H9 (cell line): ENCODE measurements at regions not wholly inside any gene's neighbourhood (a gene's known extent, or its start where the extent isn't known, plus 50 kb on each side); places are given as distances from the start of the nearest gene placed in this dataset.
A peak's percentile ranks its signal among the peaks of the same experiment; 100 is the strongest.

Experiments used
- DNase-seq: peaks from one replicate; pipeline ENCODE4 v3.0.0-alpha.2; 2017
- H2AFZ ChIP-seq: one replicate; pipeline ENCODE4 v1.6.1; 2013; ENCODE audit warnings: mild to moderate bottlenecking, low read length, control low read depth, moderate library complexity
- H2AK5ac ChIP-seq: 2 replicates; pipeline ENCODE4 v1.6.1; 2013; ENCODE audit warnings: low read length, control low read depth, mixed read lengths; ENCODE audit not compliant: insufficient read length
- H2BK120ac ChIP-seq: one replicate; pipeline ENCODE4 v1.6.1; 2013; ENCODE audit warnings: low read depth, mild to moderate bottlenecking, low read length, control low read depth, inconsistent platforms; ENCODE audit not compliant: poor library complexity, severe bottlenecking
- H2BK12ac ChIP-seq: 2 replicates; pipeline ENCODE4 v1.6.1; 2013; ENCODE audit warnings: low read length, control low read depth, mixed read lengths, low read depth; ENCODE audit not compliant: insufficient read length
- H2BK15ac ChIP-seq: 2 replicates; pipeline ENCODE4 v1.6.1; 2013; ENCODE audit warnings: low read depth, low read length, control low read depth
- H2BK20ac ChIP-seq: one replicate; pipeline ENCODE4 v1.6.1; 2013; ENCODE audit warnings: low read depth, mild to moderate bottlenecking, low read length, control low read depth, inconsistent platforms; ENCODE audit not compliant: poor library complexity, severe bottlenecking
- H2BK5ac ChIP-seq: 2 replicates; pipeline ENCODE4 v1.6.1; 2013; ENCODE audit warnings: low read length, control low read depth, mixed read lengths; ENCODE audit not compliant: insufficient read length
- H3K14ac ChIP-seq: 2 replicates; pipeline ENCODE4 v1.6.1; 2013; ENCODE audit warnings: low read length, control low read depth; ENCODE audit not compliant: insufficient read depth
- H3K18ac ChIP-seq: 2 replicates; pipeline ENCODE4 v1.6.1; 2013; ENCODE audit warnings: low read depth, mild to moderate bottlenecking, mixed read lengths, low read length, control low read depth; ENCODE audit not compliant: insufficient read length
- H3K23ac ChIP-seq: 2 replicates; pipeline ENCODE4 v1.6.1; 2013; ENCODE audit warnings: low read length, control low read depth, mixed read lengths, low read depth; ENCODE audit not compliant: insufficient read length
- H3K23me2 ChIP-seq: 2 replicates; pipeline ENCODE4 v1.6.1; 2013; ENCODE audit warnings: low read depth, mild to moderate bottlenecking, mixed read lengths, low read length, control low read depth; ENCODE audit not compliant: insufficient read length, poor library complexity, severe bottlenecking
- H3K27ac ChIP-seq: 2 replicates; pipeline ENCODE4 v1.5.1; 2013; ENCODE audit warnings: low read length, control low read depth, mixed read lengths, low read depth; ENCODE audit not compliant: insufficient read length
- H3K27me3 ChIP-seq: 2 replicates; pipeline ENCODE4 v1.6.1; 2013; ENCODE audit warnings: low read length, control low read depth, inconsistent platforms; ENCODE audit not compliant: insufficient read depth
- H3K4ac ChIP-seq: 2 replicates; pipeline ENCODE4 v1.6.1; 2013; ENCODE audit warnings: low read depth, mild to moderate bottlenecking, control low read depth, inconsistent platforms, low read length, moderate library complexity
- H3K4me1 ChIP-seq: 2 replicates; pipeline ENCODE4 v1.6.1; 2013; ENCODE audit warnings: low read length, control low read depth, inconsistent platforms; ENCODE audit not compliant: insufficient read depth
- H3K4me2 ChIP-seq: 2 replicates; pipeline ENCODE4 v1.6.1; 2013; ENCODE audit warnings: low read length, control low read depth, mixed read lengths; ENCODE audit not compliant: insufficient read length, insufficient read depth
- H3K56ac ChIP-seq: 2 replicates; pipeline ENCODE4 v1.6.1; 2013; ENCODE audit warnings: low read depth, mild to moderate bottlenecking, mixed read lengths, low read length, control low read depth; ENCODE audit not compliant: insufficient read length
- H3K79me1 ChIP-seq: 2 replicates; pipeline ENCODE4 v1.6.1; 2013; ENCODE audit warnings: low read depth, mild to moderate bottlenecking, moderate library complexity, low read length, control low read depth, inconsistent platforms; ENCODE audit not compliant: insufficient read depth, poor library complexity, severe bottlenecking
- H3K79me2 ChIP-seq: 2 replicates; pipeline ENCODE4 v1.6.1; 2013; ENCODE audit warnings: low read length, control low read depth, inconsistent platforms; ENCODE audit not compliant: insufficient read depth
- H3K9ac ChIP-seq: 2 replicates; pipeline ENCODE4 v1.6.1; 2013; ENCODE audit warnings: low read length, control low read depth, mixed read lengths; ENCODE audit not compliant: insufficient read length; ENCODE audit errors: extremely low read depth
- H3K9me3 ChIP-seq: one replicate; pipeline ENCODE4 v1.6.1; 2013; ENCODE audit warnings: low read depth, low read length, inconsistent platforms; ENCODE audit not compliant: control insufficient read depth
- H3T11ph ChIP-seq: one replicate; pipeline ENCODE4 v1.6.1; 2013; ENCODE audit warnings: mild to moderate bottlenecking, low read length, control low read depth, inconsistent platforms
- H4K20me1 ChIP-seq: one replicate; pipeline ENCODE4 v1.6.1; 2013; ENCODE audit not compliant: control insufficient read depth, insufficient read length, insufficient read depth
- H4K5ac ChIP-seq: 2 replicates; pipeline ENCODE4 v1.6.1; 2013; ENCODE audit warnings: low read depth, mild to moderate bottlenecking, mixed read lengths, low read length, control low read depth; ENCODE audit not compliant: insufficient read length
- H4K8ac ChIP-seq: replicated peaks from 2 replicates; pipeline ENCODE4 v1.6.1; 2013; ENCODE audit warnings: low read length, control low read depth, mixed read lengths, low read depth; ENCODE audit not compliant: insufficient read length
- H4K91ac ChIP-seq: 2 replicates; pipeline ENCODE4 v1.6.1; 2013; ENCODE audit warnings: low read depth, mild to moderate bottlenecking, moderate library complexity, mixed read lengths, low read length, control low read depth; ENCODE audit not compliant: insufficient read length
- H3K27ac Mint-ChIP-seq, 3 experiments: 2 replicates in 2 of 3; 3 replicates in 1 of 3; pipeline ENCODE4 v1.8.0; 2020 to 2021; ENCODE audit warnings: mixed read lengths in 3 of 3, mild to moderate bottlenecking in 1 of 3, moderate library complexity in 1 of 3
- H3K27me3 Mint-ChIP-seq: 2 replicates; pipeline ENCODE4 v1.8.0; 2021; ENCODE audit warnings: low read depth, mild to moderate bottlenecking, moderate library complexity, mixed read lengths
- H3K36me3 Mint-ChIP-seq, 3 experiments: 2 replicates in 2 of 3; 3 replicates in 1 of 3; pipeline ENCODE4 v1.8.0; 2020 to 2021; ENCODE audit warnings: low read depth in 3 of 3, mixed read lengths in 3 of 3; ENCODE audit not compliant: insufficient read depth in 1 of 3
- H3K4me1 Mint-ChIP-seq, 2 experiments: 2 replicates each; pipeline ENCODE4 v1.8.0; 2020; ENCODE audit warnings: mixed read lengths in 2 of 2
- H3K4me3 Mint-ChIP-seq, 2 experiments: 2 replicates in 1 of 2; 3 replicates in 1 of 2; pipeline ENCODE4 v1.8.0; 2020 to 2021; ENCODE audit warnings: mild to moderate bottlenecking in 2 of 2, mixed read lengths in 2 of 2, moderate library complexity in 1 of 2
- H3K9me3 Mint-ChIP-seq, 2 experiments: 2 replicates in 1 of 2; 3 replicates in 1 of 2; pipeline ENCODE4 v1.8.0; 2020; ENCODE audit warnings: mild to moderate bottlenecking in 2 of 2, mixed read lengths in 2 of 2, moderate library complexity in 1 of 2
- WGBS: extraction: QIAGEN DNeasy Blood & Tissue Kit; methylation state at CpG from one replicate; pipeline ENCODE4 v1.1.7; 2013; ENCODE audit warnings: missing lambda C conversion rate, low lambda C conversion rate, mixed read lengths; ENCODE audit not compliant: insufficient read length; ENCODE audit errors: extremely low coverage; 5-methylcytosine and 5-hydroxymethylcytosine counted together
- TF ChIP-seq, protein P1 (sequence below): fragments of 200-600 bp; sonication (generic); conservative IDR thresholded peaks from 3 replicates; pipeline ENCODE4 v1.8.0; 2021; ENCODE audit warnings: antibody characterized with exemption, mild to moderate bottlenecking

GRCh38 chr5:145347026-145347616 lies 488.0 kb downstream of the PRELID2 start:
- Histone ChIP-seq H3K18ac (no peak overlapping the region), H3K27ac (no peak overlapping the region), H3K14ac (no peak overlapping the region), H4K8ac (no peak overlapping the region), H2BK120ac (no peak overlapping the region), H3K4me1 (no peaks in the 10 kb centered on the region), H2BK5ac (no peak overlapping the region), H3K4ac (no peak overlapping the region), H2AFZ (no peak overlapping the region), H3K23ac (no peak overlapping the region), H3K23me2 (no peaks in the 10 kb centered on the region), H4K5ac (no peak overlapping the region), H4K91ac (no peak overlapping the region), H3K79me2 (no peaks in the 10 kb centered on the region), H3K4me2 (no peak overlapping the region), H2BK12ac (no peak overlapping the region), H3T11ph (no peak overlapping the region), H2AK5ac (no peak overlapping the region), H3K9me3 (no peaks in the 10 kb centered on the region), H3K9ac (no peak overlapping the region), H3K27me3 (no peaks in the 10 kb centered on the region), H2BK15ac (no peak overlapping the region), H4K20me1 (no peaks in the 10 kb centered on the region), H2BK20ac (no peak overlapping the region), H3K79me1 (no peaks in the 10 kb centered on the region), H3K56ac (no peak overlapping the region)
- Mint-ChIP-seq H3K36me3 (no peaks in the 10 kb centered on the region), H3K9me3 (peaks cover 0 to 2% of the 10 kb centered on the region in 2 experiments; a peak in 1 of 5 replicates), H3K4me1 (no peaks in the 10 kb centered on the region), H3K27ac (no peak overlapping the region), H3K27me3 (no peaks in the 10 kb centered on the region), H3K4me3 (no peak overlapping the region)
- WGBS, result no CpG with 5 or more reads among the region's 4 CpGs
- DNase-seq, result no peak
- TF ChIP-seq, protein P1, sequence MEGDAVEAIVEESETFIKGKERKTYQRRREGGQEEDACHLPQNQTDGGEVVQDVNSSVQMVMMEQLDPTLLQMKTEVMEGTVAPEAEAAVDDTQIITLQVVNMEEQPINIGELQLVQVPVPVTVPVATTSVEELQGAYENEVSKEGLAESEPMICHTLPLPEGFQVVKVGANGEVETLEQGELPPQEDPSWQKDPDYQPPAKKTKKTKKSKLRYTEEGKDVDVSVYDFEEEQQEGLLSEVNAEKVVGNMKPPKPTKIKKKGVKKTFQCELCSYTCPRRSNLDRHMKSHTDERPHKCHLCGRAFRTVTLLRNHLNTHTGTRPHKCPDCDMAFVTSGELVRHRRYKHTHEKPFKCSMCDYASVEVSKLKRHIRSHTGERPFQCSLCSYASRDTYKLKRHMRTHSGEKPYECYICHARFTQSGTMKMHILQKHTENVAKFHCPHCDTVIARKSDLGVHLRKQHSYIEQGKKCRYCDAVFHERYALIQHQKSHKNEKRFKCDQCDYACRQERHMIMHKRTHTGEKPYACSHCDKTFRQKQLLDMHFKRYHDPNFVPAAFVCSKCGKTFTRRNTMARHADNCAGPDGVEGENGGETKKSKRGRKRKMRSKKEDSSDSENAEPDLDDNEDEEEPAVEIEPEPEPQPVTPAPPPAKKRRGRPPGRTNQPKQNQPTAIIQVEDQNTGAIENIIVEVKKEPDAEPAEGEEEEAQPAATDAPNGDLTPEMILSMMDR, result peak; percentile 60
